PC-3 (cell line): ENCODE measurements at regions not wholly inside any gene's neighbourhood (a gene's known extent, or its start where the extent isn't known, plus 50 kb on each side); places are given as distances from the start of the nearest gene placed in this dataset.

Experiments
- ATAC-seq: fragments of 200-7000 bp; cut with Tn5 transposase; 2 replicates; pipeline ENCODE4 v1.9.1; 2020; ENCODE audit warnings: mild to moderate bottlenecking, moderate library complexity
- BruUV-seq: library from RNA; stranded (reverse); fragments of 400-500 nt; replicated peaks from 2 replicates; lab custom pipeline; 2021; lab: Mats Ljungman, UMichigan
- CTCF ChIA-PET: fragments of 300-600 bp; sonication (Branson Sonifier 250); formaldehyde crosslinking; loops from one replicate; lab custom pipeline; 2022; ENCODE audit warnings: antibody characterized with exemption; lab: Charles Lee
- POLR2A ChIA-PET: fragments of 300-600 bp; sonication (Branson Sonifier 250); formaldehyde crosslinking; loops from one replicate; lab custom pipeline; 2022; ENCODE audit warnings: antibody characterized with exemption; ENCODE audit not compliant: unreplicated experiment; lab: Charles Lee
- DNase-seq: peaks from one replicate; pipeline ENCODE4 v3.0.0-alpha.2; 2015
- H2AFZ ChIP-seq: fragments of 300-600 bp; sonication (generic); 2 replicates; pipeline ENCODE4 v1.6.0; 2016; ENCODE audit warnings: antibody characterized with exemption, low read length
- H3F3A ChIP-seq: fragments of 300-600 bp; sonication (generic); one replicate; pipeline ENCODE4 v1.6.0; 2017; ENCODE audit warnings: antibody characterized with exemption, low read length, control low read depth, mild to moderate bottlenecking; ENCODE audit not compliant: unreplicated experiment
- H3K27ac ChIP-seq: fragments of 300-600 bp; sonication (generic); 2 replicates; pipeline ENCODE4 v1.5.1; 2016; ENCODE audit warnings: mild to moderate bottlenecking, low read length
- H3K27me3 ChIP-seq: fragments of 300-600 bp; sonication (generic); 2 replicates; pipeline ENCODE4 v1.6.1; 2016; ENCODE audit warnings: low read length, mixed read lengths
- H3K36me3 ChIP-seq: fragments of 300-600 bp; sonication (generic); 2 replicates; pipeline ENCODE4 v1.6.1; 2016; ENCODE audit warnings: low read depth, mixed run types, low read length, mixed read lengths
- H3K4me1 ChIP-seq: fragments of 300-600 bp; sonication (generic); 2 replicates; pipeline ENCODE4 v1.5.1; 2016; ENCODE audit warnings: low read length; ENCODE audit not compliant: insufficient read depth
- H3K4me2 ChIP-seq: fragments of 300-600 bp; sonication (generic); 2 replicates; pipeline ENCODE4 v1.6.0; 2016; ENCODE audit warnings: low read length
- H3K4me3 ChIP-seq: fragments of 300-600 bp; sonication (generic); 2 replicates; pipeline ENCODE4 v1.5.1; 2016; ENCODE audit warnings: mild to moderate bottlenecking, low read length, mixed read lengths
- H3K79me2 ChIP-seq: fragments of 300-600 bp; sonication (generic); 2 replicates; pipeline ENCODE4 v1.6.1; 2017; ENCODE audit warnings: low read length, mixed read lengths
- H3K9ac ChIP-seq: fragments of 300-600 bp; sonication (generic); 2 replicates; pipeline ENCODE4 v1.6.0; 2016; ENCODE audit warnings: mild to moderate bottlenecking, low read length
- H3K9me2 ChIP-seq: fragments of 300-600 bp; sonication (generic); replicated peaks from 2 replicates; pipeline ENCODE4 v1.6.1; 2016; ENCODE audit warnings: mixed run types, low read length, mixed read lengths
- H3K9me3 ChIP-seq: fragments of 300-600 bp; sonication (generic); 2 replicates; pipeline ENCODE4 v1.6.1; 2016; ENCODE audit warnings: low read length, mixed read lengths
- H4K20me1 ChIP-seq: fragments of 300-600 bp; sonication (generic); 2 replicates; pipeline ENCODE4 v1.6.1; 2016; ENCODE audit warnings: low read length, mixed read lengths
- CTCF ChIP-seq: fragments of 300-600 bp; sonication (generic); conservative IDR thresholded peaks from 2 replicates; pipeline ENCODE4 v1.5.1; 2017; ENCODE audit warnings: antibody characterized with exemption, low read depth, mild to moderate bottlenecking, low read length
- EZH2 ChIP-seq: fragments of 300-600 bp; sonication (generic); IDR thresholded peaks from one replicate; pipeline ENCODE4 v1.6.1; 2017; ENCODE audit warnings: antibody characterized with exemption, mild to moderate bottlenecking, low read length; ENCODE audit not compliant: unreplicated experiment
- EZH2phosphoT487 ChIP-seq: fragments of 300-600 bp; sonication (generic); IDR thresholded peaks from 2 replicates; pipeline ENCODE4 v1.6.1; 2018; ENCODE audit warnings: mild to moderate bottlenecking, antibody characterized with exemption, low read length, borderline replicate concordance
- intact Hi-C: fragments of 100-400 bp; cut with micrococcal nuclease; formaldehyde crosslinking; loops from 2 replicates; pipeline ENCODE4 v1.9.0; 2023

GRCh38 chr11:37951996-37952395 is 1354.0 kb upstream of the RAG2 start:
- POLR2A ChIA-PET: no interaction called here
- TF ChIP-seq EZH2phosphoT487 (no peak), EZH2 (no peak), CTCF (no peak)
- CTCF ChIA-PET: no interaction called here
- no peak overlapping the region for H3K27ac ChIP-seq
- no peaks in the 10 kb centered on the region for H4K20me1 ChIP-seq
- H3F3A ChIP-seq: no peaks in the 10 kb centered on the region
- no peak overlapping the region for H2AFZ ChIP-seq
- H3K4me3 ChIP-seq: no peak overlapping the region
- no TSS peak for BruUV-seq
- DNase-seq: no peak
- H3K4me1 ChIP-seq: no peaks in the 10 kb centered on the region
- H3K4me2 ChIP-seq: no peak overlapping the region
- H3K36me3 ChIP-seq: no peaks in the 10 kb centered on the region
- intact Hi-C loops: no loop called here
- H3K79me2 ChIP-seq: no peaks in the 10 kb centered on the region
- no peaks in the 10 kb centered on the region for H3K9me2 ChIP-seq
- H3K9ac ChIP-seq: no peak overlapping the region
- H3K27me3 ChIP-seq: no peaks in the 10 kb centered on the region
- ATAC-seq: no peak
- no peaks in the 10 kb centered on the region for H3K9me3 ChIP-seq

DNA sequence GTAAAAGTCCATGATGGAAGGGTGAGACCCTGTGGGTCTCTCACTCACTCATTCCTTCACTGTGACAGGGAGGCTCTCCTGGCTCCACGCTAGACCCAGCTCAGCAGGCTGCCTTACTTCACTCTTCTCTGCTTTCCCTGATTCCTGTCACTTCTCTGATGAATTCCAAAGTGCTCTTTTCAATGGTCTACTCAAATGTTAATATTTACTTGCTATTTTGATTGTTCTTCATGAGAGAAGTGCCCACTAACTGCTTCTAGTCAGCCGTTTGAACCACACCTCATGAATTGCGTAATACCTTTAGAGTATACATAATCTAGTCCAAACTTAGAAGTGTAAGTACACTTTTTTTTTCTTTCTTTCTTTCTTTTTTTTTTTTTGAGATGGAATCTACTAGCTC is 1350.2 kb upstream of the RAG2 start:
- no TSS peak for BruUV-seq
- Histone ChIP-seq H3K79me2 (no peaks in the 10 kb centered on the region), H3K27me3 (no peaks in the 10 kb centered on the region), H3K4me2 (no peak overlapping the region), H3K27ac (no peak overlapping the region), H3K4me3 (no peak overlapping the region), H3K36me3 (no peaks in the 10 kb centered on the region), H3F3A (no peaks in the 10 kb centered on the region), H3K4me1 (no peaks in the 10 kb centered on the region), H4K20me1 (no peaks in the 10 kb centered on the region), H2AFZ (no peak overlapping the region), H3K9me3 (0 out of 2 replicates have a peak, but pooled peaks cover 5% of the 10 kb centered on the region), H3K9ac (no peak overlapping the region), H3K9me2 (no peaks in the 10 kb centered on the region)
- intact Hi-C loops: loop anchor here (10.0 kb wide), 1 partner anchor 1417 kb away; no protein-coding TSS in a partner anchor
- ChIA-PET CTCF (interaction anchor here (0.6 kb wide), 1 partner anchor 271 kb away, joined by 4 read pairs; no protein-coding TSS in a partner anchor), POLR2A (no interaction called here)
- DNase-seq (no peak), ATAC-seq (no peak)
- no peak for TF ChIP-seq EZH2
- TF ChIP-seq CTCF: no peak
- TF ChIP-seq EZH2phosphoT487: no peak

DNA sequence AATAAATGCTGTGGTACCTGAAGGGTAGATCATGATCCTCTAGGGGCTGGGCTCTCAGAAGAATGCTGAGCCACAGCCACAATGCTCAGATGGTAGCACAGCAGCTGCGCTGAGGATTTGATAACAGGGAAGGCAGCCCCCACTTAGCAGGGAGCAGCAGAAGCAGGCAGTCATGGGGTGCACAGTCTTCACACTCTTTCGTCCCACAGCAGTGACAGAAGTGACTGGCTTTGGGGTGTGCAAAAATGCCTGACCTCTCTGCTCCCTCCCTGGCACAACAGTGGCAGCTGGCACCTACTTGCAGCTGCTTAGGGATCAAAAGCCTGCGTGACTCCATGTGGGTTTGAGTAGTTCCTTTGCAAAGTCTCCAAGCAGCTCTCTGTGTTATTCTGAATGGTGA is 1349.8 kb upstream of the RAG2 start:
- BruUV-seq: no TSS peak
- TF ChIP-seq EZH2phosphoT487 (no peak), EZH2 (no peak), CTCF (no peak)
- H3K4me2 ChIP-seq: no peak overlapping the region
- no peak overlapping the region for H2AFZ ChIP-seq
- intact Hi-C loops: loop anchor here (10.0 kb wide), 1 partner anchor 1417 kb away; no protein-coding TSS in a partner anchor
- no peaks in the 10 kb centered on the region for H3K9me2 ChIP-seq
- H3K9me3 ChIP-seq: 0 out of 2 replicates have a peak, but pooled peaks cover 5% of the 10 kb centered on the region
- H4K20me1 ChIP-seq: no peaks in the 10 kb centered on the region
- DNase-seq: no peak
- no peak overlapping the region for H3K27ac ChIP-seq
- no peak overlapping the region for H3K9ac ChIP-seq
- no peak for ATAC-seq
- no peak overlapping the region for H3K4me3 ChIP-seq
- H3K27me3 ChIP-seq: no peaks in the 10 kb centered on the region
- POLR2A ChIA-PET: no interaction called here
- peaks cover 1% of the 10 kb centered on the region; the same call in 1 of the 2 replicates for H3K4me1 ChIP-seq
- no peaks in the 10 kb centered on the region for H3K79me2 ChIP-seq
- no peaks in the 10 kb centered on the region for H3F3A ChIP-seq
- CTCF ChIA-PET: no interaction called here
- H3K36me3 ChIP-seq: no peaks in the 10 kb centered on the region
